Mesothelial cell of epicardium (in vitro differentiated cells): ENCODE measurements at regions not wholly inside any gene's neighbourhood (a gene's known extent, or its start where the extent isn't known, plus 50 kb on each side); places are given as distances from the start of the nearest gene placed in this dataset.
A peak's percentile ranks its signal among the peaks of the same experiment; 100 is the strongest.

ENCODE experiments used
- DNase-seq, 2 experiments: peaks; one replicate each; pipeline ENCODE4 v3.0.0; 2021; ENCODE audit warnings: low spot score in 2 of 2; ENCODE audit not compliant: unreplicated experiment in 2 of 2
- H3K27ac Mint-ChIP-seq: 2 replicates; pipeline ENCODE4 v1.8.0; 2021; ENCODE audit warnings: mixed read lengths
- H3K27me3 Mint-ChIP-seq: 2 replicates; pipeline ENCODE4 v1.8.0; 2021; ENCODE audit warnings: low read depth, mixed read lengths
- H3K36me3 Mint-ChIP-seq: 2 replicates; pipeline ENCODE4 v1.8.0; 2021; ENCODE audit warnings: mixed read lengths
- H3K4me1 Mint-ChIP-seq: 2 replicates; pipeline ENCODE4 v1.8.0; 2021; ENCODE audit warnings: mixed read lengths
- H3K4me3 Mint-ChIP-seq: 2 replicates; pipeline ENCODE4 v1.8.0; 2021; ENCODE audit warnings: mild to moderate bottlenecking, moderate library complexity, mixed read lengths
- H3K9me3 Mint-ChIP-seq: 2 replicates; pipeline ENCODE4 v1.8.0; 2021; ENCODE audit warnings: mixed read lengths
- TF ChIP-seq, protein P1 (sequence below): fragments of 200-600 bp; sonication (generic); IDR thresholded peaks from one replicate; pipeline ENCODE4 v1.5.0; 2021; ENCODE audit warnings: antibody characterized with exemption; ENCODE audit not compliant: unreplicated experiment

DNA sequence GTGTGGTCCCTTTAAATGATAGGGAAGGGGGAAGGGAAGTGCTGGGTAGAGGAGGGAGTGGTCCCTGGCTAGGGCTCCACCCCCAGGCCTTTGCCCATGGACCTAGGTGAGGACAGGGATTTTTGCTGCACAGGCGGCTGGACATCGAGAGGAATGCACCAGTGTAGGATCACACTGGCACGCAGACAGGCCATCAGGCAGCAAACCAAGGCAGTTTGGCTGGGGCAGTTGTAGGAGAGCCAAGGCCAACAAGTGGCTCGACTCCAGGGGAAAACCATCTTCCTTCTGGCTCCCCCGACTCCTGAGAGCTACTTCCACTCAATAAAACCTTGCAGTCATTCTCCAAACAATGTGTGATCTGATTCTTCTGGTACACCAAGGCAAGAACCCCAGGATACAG, 402.0 kb upstream of the LRRTM1 start:
- TF ChIP-seq, protein P1, sequence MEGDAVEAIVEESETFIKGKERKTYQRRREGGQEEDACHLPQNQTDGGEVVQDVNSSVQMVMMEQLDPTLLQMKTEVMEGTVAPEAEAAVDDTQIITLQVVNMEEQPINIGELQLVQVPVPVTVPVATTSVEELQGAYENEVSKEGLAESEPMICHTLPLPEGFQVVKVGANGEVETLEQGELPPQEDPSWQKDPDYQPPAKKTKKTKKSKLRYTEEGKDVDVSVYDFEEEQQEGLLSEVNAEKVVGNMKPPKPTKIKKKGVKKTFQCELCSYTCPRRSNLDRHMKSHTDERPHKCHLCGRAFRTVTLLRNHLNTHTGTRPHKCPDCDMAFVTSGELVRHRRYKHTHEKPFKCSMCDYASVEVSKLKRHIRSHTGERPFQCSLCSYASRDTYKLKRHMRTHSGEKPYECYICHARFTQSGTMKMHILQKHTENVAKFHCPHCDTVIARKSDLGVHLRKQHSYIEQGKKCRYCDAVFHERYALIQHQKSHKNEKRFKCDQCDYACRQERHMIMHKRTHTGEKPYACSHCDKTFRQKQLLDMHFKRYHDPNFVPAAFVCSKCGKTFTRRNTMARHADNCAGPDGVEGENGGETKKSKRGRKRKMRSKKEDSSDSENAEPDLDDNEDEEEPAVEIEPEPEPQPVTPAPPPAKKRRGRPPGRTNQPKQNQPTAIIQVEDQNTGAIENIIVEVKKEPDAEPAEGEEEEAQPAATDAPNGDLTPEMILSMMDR = no peak
- DNase-seq = no peak
- Mint-ChIP-seq H3K4me3 (no peak overlapping the region), H3K27ac (no peak overlapping the region), H3K36me3 (no peaks in the 10 kb centered on the region), H3K9me3 (no peaks in the 10 kb centered on the region), H3K4me1 (peaks cover 11% of the 10 kb centered on the region), H3K27me3 (no peaks in the 10 kb centered on the region)

DNA sequence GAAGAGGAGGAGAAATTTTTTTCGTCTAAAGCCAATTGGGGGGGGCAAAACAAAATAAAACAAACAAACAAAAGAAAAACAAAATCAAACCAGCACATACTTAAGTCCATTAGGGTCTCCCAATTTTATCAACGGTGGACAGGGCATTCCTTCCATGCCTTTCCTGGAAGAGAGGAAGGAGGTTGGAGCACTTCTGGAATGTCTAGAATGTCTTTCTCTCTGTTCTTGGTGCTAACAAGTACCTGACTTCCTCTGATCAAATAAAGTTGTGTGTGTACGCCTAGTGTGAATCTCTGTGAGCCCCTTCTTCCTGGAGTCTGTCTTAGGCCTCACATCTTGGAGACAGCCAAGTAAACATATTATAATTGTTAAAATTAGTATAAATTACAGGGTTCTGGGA, 399.0 kb upstream of the LRRTM1 start:
- Mint-ChIP-seq H3K36me3 (no peaks in the 10 kb centered on the region), H3K4me3 (no peak overlapping the region), H3K27me3 (no peaks in the 10 kb centered on the region), H3K27ac (peak overlapping the region; percentile 38), H3K9me3 (no peaks in the 10 kb centered on the region), H3K4me1 (peaks cover 16% of the 10 kb centered on the region)
- DNase-seq = no peak
- TF ChIP-seq, protein P1 = no peak

DNA sequence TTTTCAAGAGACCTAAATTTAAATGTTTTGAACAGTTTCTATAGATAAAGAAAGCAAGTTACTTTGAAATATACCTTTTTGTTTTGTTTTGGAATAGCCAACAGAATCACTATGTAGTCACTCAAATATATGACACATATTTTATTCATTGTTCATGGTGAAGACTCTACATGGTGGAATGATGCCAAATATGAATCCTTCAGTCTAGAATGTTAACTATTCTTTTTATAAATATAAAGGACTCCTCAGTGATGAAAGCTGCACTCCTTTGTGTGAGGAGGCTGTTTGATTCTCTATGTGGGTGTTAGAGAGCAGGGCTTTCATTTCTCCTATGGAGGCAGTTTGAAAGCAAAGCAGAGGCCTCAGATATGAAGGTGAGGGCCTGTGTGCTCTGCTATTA, 396.4 kb upstream of the LRRTM1 start:
- Mint-ChIP-seq H3K36me3 (no peaks in the 10 kb centered on the region), H3K27me3 (no peaks in the 10 kb centered on the region), H3K4me1 (peaks cover 16% of the 10 kb centered on the region), H3K4me3 (no peak overlapping the region), H3K27ac (peak overlapping the region; percentile 39), H3K9me3 (no peaks in the 10 kb centered on the region)
- TF ChIP-seq, protein P1 = no peak
- no peak for DNase-seq
